ENCODE measurements at regions not wholly inside any gene's neighbourhood (a gene's known extent, or its start where the extent isn't known, plus 50 kb on each side); places are given as distances from the start of the nearest gene placed in this dataset.

DNA sequence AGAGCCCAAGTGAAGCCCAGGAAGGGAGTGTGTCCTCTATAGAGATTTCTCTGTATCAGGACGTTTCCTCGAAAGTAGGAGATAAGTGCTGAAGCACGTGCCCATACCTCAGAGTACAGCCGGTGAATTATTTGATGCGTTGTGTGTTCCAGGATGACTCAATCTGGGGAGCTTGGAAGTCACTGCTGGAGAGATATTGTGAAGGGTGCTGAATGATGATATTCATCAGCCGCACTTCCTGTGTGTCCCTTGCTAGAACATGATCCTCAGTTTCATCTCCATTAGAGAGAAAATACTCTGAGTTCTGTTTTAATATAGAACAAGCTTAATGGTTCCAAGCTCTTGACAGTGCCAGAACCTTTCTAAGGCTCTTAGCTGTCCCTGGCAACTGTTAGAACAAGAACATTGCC is 402.3 kb upstream of the ADAMTSL1 start:
- TF ChIP-seq, protein P1, sequence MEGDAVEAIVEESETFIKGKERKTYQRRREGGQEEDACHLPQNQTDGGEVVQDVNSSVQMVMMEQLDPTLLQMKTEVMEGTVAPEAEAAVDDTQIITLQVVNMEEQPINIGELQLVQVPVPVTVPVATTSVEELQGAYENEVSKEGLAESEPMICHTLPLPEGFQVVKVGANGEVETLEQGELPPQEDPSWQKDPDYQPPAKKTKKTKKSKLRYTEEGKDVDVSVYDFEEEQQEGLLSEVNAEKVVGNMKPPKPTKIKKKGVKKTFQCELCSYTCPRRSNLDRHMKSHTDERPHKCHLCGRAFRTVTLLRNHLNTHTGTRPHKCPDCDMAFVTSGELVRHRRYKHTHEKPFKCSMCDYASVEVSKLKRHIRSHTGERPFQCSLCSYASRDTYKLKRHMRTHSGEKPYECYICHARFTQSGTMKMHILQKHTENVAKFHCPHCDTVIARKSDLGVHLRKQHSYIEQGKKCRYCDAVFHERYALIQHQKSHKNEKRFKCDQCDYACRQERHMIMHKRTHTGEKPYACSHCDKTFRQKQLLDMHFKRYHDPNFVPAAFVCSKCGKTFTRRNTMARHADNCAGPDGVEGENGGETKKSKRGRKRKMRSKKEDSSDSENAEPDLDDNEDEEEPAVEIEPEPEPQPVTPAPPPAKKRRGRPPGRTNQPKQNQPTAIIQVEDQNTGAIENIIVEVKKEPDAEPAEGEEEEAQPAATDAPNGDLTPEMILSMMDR (IDR thresholded peaks at IDR 0.05): no peak
- no peak for TF ChIP-seq POLR2A (IDR thresholded peaks at IDR 0.05)

Measured in esophagus squamous epithelium (tissue), 4 donors.